ENCODE measurements at regions not wholly inside any gene's neighbourhood (a gene's known extent, or its start where the extent isn't known, plus 50 kb on each side); places are given as distances from the start of the nearest gene placed in this dataset.

GRCh38 chr12:93950311-93950710, 198.1 kb upstream of the PLXNC1 start:
- no peak overlapping the region for H3K27ac Mint-ChIP-seq

More at GRCh38 chr12:93950311-93950710, 198.1 kb upstream of the PLXNC1 start:
- H2BK15ac ChIP-seq (ENCODE audit: low read depth, low read length) = no peak overlapping the region
- H2BK12ac ChIP-seq (ENCODE audit: insufficient read length, low read depth, low read length) = no peak overlapping the region
- H3K27ac ChIP-seq (ENCODE audit: insufficient read length, low read depth, low read length) = no peak overlapping the region
- H2AFZ ChIP-seq (ENCODE audit: low read length) = no peak overlapping the region
- Mint-ChIP-seq H3K36me3 (ENCODE audit: insufficient read depth in 1 of 3, low read depth in 3 of 3) (peaks cover 0 to 6% (median 0%) of the 10 kb centered on the region in 3 experiments; a peak in 3 of 7 replicates), H3K27me3 (ENCODE audit: low read depth) (no peaks in the 10 kb centered on the region), H3K4me1 (peaks cover 10 to 11% of the 10 kb centered on the region in 2 experiments), H3K4me3 (no peak overlapping the region), H3K9me3 (peaks cover 11 to 16% of the 10 kb centered on the region in 2 experiments)
- H4K91ac ChIP-seq (ENCODE audit: insufficient read length, low read depth, low read length) = no peak overlapping the region
- no peak overlapping the region for H3K18ac ChIP-seq (ENCODE audit: insufficient read length, low read depth, low read length)
- no peaks in the 10 kb centered on the region; the same call in 1 of the 2 replicates for H3K4me1 ChIP-seq (ENCODE audit: insufficient read depth, low read length)
- no peak overlapping the region for H2BK5ac ChIP-seq (ENCODE audit: insufficient read length, low read length)
- no peaks in the 10 kb centered on the region for H3K23me2 ChIP-seq (ENCODE audit: insufficient read length, low read depth, low read length, poor library complexity, severe bottlenecking)
- H3K79me2 ChIP-seq (ENCODE audit: insufficient read depth, low read length) = no peaks in the 10 kb centered on the region
- no peaks in the 10 kb centered on the region for H3K79me1 ChIP-seq (ENCODE audit: insufficient read depth, low read depth, low read length, poor library complexity, severe bottlenecking)
- no peak overlapping the region for H2BK120ac ChIP-seq (ENCODE audit: low read depth, low read length, poor library complexity, severe bottlenecking)
- no peak overlapping the region for H4K8ac ChIP-seq (replicated peaks; ENCODE audit: insufficient read length, low read depth, low read length)
- H3K9ac ChIP-seq (ENCODE audit: extremely low read depth, insufficient read length, low read length) = no peak overlapping the region
- H3T11ph ChIP-seq (ENCODE audit: low read length) = no peak overlapping the region
- H4K5ac ChIP-seq (ENCODE audit: insufficient read length, low read depth, low read length) = no peak overlapping the region
- H3K4ac ChIP-seq (ENCODE audit: low read depth, low read length) = no peak overlapping the region
- no peak overlapping the region for H2AK5ac ChIP-seq (ENCODE audit: insufficient read length, low read length)
- H3K27me3 ChIP-seq (ENCODE audit: insufficient read depth, low read length) = no peaks in the 10 kb centered on the region
- H4K20me1 ChIP-seq (ENCODE audit: control insufficient read depth, insufficient read depth, insufficient read length) = no peaks in the 10 kb centered on the region
- no peak overlapping the region for H3K14ac ChIP-seq (ENCODE audit: insufficient read depth, low read length)
- no peak for TF ChIP-seq CTCF (conservative IDR thresholded peaks at IDR 0.05)
- no CpG with 5 or more reads among the region's 3 CpGs for WGBS (ENCODE audit: extremely low coverage, insufficient read length, low lambda C conversion rate)
- no peaks in the 10 kb centered on the region for H3K9me3 ChIP-seq (ENCODE audit: control insufficient read depth, low read depth, low read length)
- no peak overlapping the region for H2BK20ac ChIP-seq (ENCODE audit: low read depth, low read length, poor library complexity, severe bottlenecking)
- no peak for DNase-seq
- H3K4me2 ChIP-seq (ENCODE audit: insufficient read depth, insufficient read length, low read length) = no peak overlapping the region
- no peak overlapping the region for H3K23ac ChIP-seq (ENCODE audit: insufficient read length, low read depth, low read length)
- H3K56ac ChIP-seq (ENCODE audit: insufficient read length, low read depth, low read length) = no peak overlapping the region

Data from H9 (cell line).